Natural killer cell (primary cell): ENCODE measurements at regions not wholly inside any gene's neighbourhood (a gene's known extent, or its start where the extent isn't known, plus 50 kb on each side); places are given as distances from the start of the nearest gene placed in this dataset.

Experiments
- ATAC-seq, 3 donors: fragments of 150-1000 bp in 2 of 3; fragments of 200-7000 bp in 1 of 3; cut with Tn5 transposase; 1 replicate in 1 of 3; 2 replicates in 2 of 3; pipeline ENCODE4 v1.10.0; 2021; ENCODE audit warnings: mild to moderate bottlenecking in 2 of 3, moderate library complexity in 2 of 3
- DNase-seq, 2 donors: peaks; one replicate each; pipeline versions ENCODE4 v3.0.0 to v3.0.0-alpha.2; 2013 to 2021; ENCODE audit warnings: mixed read lengths in 1 of 2
- H3K27ac ChIP-seq: one replicate; pipeline ENCODE4 v1.5.1; 2013; ENCODE audit warnings: mild to moderate bottlenecking, low read length
- H3K27me3 ChIP-seq: one replicate; pipeline ENCODE4 v1.6.1; 2013; ENCODE audit warnings: low read length; ENCODE audit not compliant: control insufficient read depth, insufficient read depth
- H3K36me3 ChIP-seq: one replicate; pipeline ENCODE4 v1.6.1; 2013; ENCODE audit warnings: low read length; ENCODE audit not compliant: control insufficient read depth, insufficient read depth
- H3K4me1 ChIP-seq: one replicate; pipeline ENCODE4 v1.6.1; 2013; ENCODE audit warnings: low read length; ENCODE audit not compliant: control insufficient read depth, insufficient read depth
- H3K4me3 ChIP-seq: one replicate; pipeline ENCODE4 v1.5.1; 2013; ENCODE audit warnings: low read length
- H3K9me3 ChIP-seq: one replicate; pipeline ENCODE4 v1.6.1; 2013; ENCODE audit warnings: low read length; ENCODE audit not compliant: control insufficient read depth, insufficient read depth
- H3K27ac Mint-ChIP-seq, 2 donors: one replicate each; pipeline ENCODE4 v1.8.0; 2022; ENCODE audit warnings: mild to moderate bottlenecking in 2 of 2, mixed read lengths in 2 of 2, moderate library complexity in 1 of 2
- H3K27me3 Mint-ChIP-seq, 2 donors: one replicate each; pipeline ENCODE4 v1.8.0; 2022; ENCODE audit warnings: low read depth in 2 of 2, mixed read lengths in 2 of 2
- H3K36me3 Mint-ChIP-seq: one replicate; pipeline ENCODE4 v1.8.0; 2022; ENCODE audit warnings: mixed read lengths
- H3K4me1 Mint-ChIP-seq, 2 donors: one replicate each; pipeline ENCODE4 v1.8.0; 2022; ENCODE audit warnings: mixed read lengths in 2 of 2
- H3K4me3 Mint-ChIP-seq: one replicate; pipeline ENCODE4 v1.8.0; 2022; ENCODE audit warnings: mild to moderate bottlenecking, moderate library complexity, mixed read lengths
- H3K9me3 Mint-ChIP-seq, 2 donors: one replicate each; pipeline ENCODE4 v1.8.0; 2022; ENCODE audit warnings: mixed read lengths in 2 of 2
- CTCF ChIP-seq: fragments of 200-600 bp; IDR thresholded peaks from one replicate; pipeline ENCODE4 v1.8.0; 2022; ENCODE audit warnings: antibody characterized with exemption
- WGBS: methylation state at CpG from one replicate; pipeline ENCODE4 v1.1.7; 2013; ENCODE audit warnings: missing lambda C conversion rate; ENCODE audit not compliant: insufficient coverage; 5-methylcytosine and 5-hydroxymethylcytosine counted together
- intact Hi-C: fragments of 100-400 bp; cut with micrococcal nuclease; formaldehyde crosslinking; loops from one replicate; pipeline ENCODE4 v1.14.2; 2022

DNA sequence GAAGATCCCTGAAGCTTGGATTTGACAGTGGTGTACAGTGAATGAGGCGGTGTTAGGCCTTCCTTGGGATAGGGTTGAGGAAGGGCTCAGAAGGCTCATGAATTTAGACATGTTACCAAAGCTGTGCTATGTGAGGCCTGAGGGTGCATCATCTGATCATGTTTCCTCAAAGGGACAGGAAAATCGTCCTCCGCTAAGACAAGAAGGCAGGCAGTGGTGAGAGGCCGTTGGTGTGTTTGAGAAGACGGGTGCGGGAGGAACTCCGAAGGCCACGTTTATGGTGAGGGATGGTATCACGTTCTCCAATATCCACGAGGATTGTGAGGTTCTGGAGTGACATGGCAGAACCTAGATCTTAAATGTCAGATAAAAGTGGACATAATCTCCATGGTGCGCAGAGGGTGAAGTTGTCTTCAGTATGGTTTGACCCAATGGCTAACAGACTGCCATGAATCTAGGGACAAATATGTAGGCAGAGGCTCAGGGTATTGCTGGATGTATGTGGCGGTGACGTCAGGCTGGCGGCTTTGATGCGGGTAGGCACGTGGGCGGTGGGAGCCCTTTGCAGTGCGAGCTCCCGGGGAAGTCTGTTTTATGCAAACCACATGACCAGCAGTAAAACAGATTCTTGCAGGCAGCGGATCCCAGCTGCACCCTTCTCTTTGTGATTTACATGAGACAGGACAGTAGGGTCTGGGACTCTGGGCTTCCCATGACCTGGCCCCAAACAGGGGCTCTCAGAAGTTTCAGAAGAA is 242.3 kb upstream of the B3GAT1 start:
- H3K9me3 Mint-ChIP-seq: no peaks in the 10 kb centered on the region
- H3K4me3 Mint-ChIP-seq: no peak overlapping the region
- no peaks in the 10 kb centered on the region for H3K36me3 Mint-ChIP-seq
- H3K4me3 ChIP-seq: no peak overlapping the region
- no peaks in the 10 kb centered on the region for H3K36me3 ChIP-seq
- 70% methylated on average over 20 of the region's 20 CpGs for WGBS
- H3K27me3 ChIP-seq: no peaks in the 10 kb centered on the region
- TF ChIP-seq CTCF: no peak
- ATAC-seq (no peak), DNase-seq (peak; percentile 4 to 47)
- peaks cover 4% of the 10 kb centered on the region for H3K4me1 ChIP-seq
- peaks cover 23 to 46% of the 10 kb centered on the region in 2 donors for H3K27me3 Mint-ChIP-seq
- H3K27ac ChIP-seq: no peak overlapping the region
- H3K9me3 ChIP-seq: no peaks in the 10 kb centered on the region
- intact Hi-C loops: no loop called here
- H3K27ac Mint-ChIP-seq: peak overlapping the region in 1 of 2 donors; percentile 51
- H3K4me1 Mint-ChIP-seq: peaks cover 5 to 7% of the 10 kb centered on the region in 2 donors

DNA sequence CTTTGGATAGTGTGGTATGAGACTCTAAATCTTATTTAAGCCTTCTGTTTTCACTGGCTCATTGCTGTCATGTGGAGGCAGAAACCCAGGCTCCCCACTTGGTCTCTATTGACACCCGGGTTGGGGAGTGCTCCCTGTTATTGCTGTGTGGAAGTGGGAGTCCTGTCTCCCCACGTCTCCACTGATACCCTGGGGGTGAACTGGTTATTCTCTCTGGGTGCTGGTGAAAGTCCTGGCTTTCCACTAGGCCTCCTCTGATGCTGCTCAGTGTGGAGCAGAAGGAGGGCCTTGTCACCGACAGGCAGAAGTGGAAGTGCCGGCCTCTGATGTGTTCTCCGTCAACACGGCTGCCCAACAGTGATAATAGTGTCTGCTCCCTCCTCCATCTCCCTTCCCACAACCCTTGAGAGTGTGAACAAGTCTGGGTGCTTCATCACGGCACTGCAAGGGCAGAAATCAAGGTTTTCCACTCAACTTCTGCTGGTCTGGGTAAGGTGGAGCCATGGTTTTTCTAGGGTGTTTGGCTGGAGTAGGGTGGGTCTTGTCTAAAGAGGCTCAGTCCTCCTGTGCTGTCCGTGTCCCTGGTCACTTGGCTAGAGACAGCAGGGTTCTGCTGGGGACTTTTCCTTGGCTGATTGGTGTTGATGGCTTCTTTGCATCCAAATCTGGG is 240.7 kb upstream of the B3GAT1 start:
- H3K27me3 Mint-ChIP-seq: peaks cover 29 to 60% of the 10 kb centered on the region in 2 donors
- peaks cover 5 to 7% of the 10 kb centered on the region in 2 donors for H3K4me1 Mint-ChIP-seq
- intact Hi-C loops: no loop called here
- H3K4me1 ChIP-seq: peaks cover 4% of the 10 kb centered on the region
- H3K27ac ChIP-seq: no peak overlapping the region
- no peak overlapping the region for H3K4me3 Mint-ChIP-seq
- 82% methylated on average over 7 of the region's 8 CpGs for WGBS
- no peak for ATAC-seq
- no peaks in the 10 kb centered on the region for H3K27me3 ChIP-seq
- H3K4me3 ChIP-seq: no peak overlapping the region
- no peaks in the 10 kb centered on the region for H3K36me3 ChIP-seq
- TF ChIP-seq CTCF: no peak
- H3K9me3 Mint-ChIP-seq: no peaks in the 10 kb centered on the region
- H3K36me3 Mint-ChIP-seq: no peaks in the 10 kb centered on the region
- DNase-seq: peak in 1 of 2 donors; percentile 4
- no peak overlapping the region for H3K27ac Mint-ChIP-seq
- no peaks in the 10 kb centered on the region for H3K9me3 ChIP-seq

GRCh38 chr11:134647066-134647743 is 235.2 kb upstream of the B3GAT1 start:
- peaks cover 20 to 65% of the 10 kb centered on the region in 2 donors for H3K27me3 Mint-ChIP-seq
- H3K36me3 ChIP-seq: no peaks in the 10 kb centered on the region
- H3K4me1 ChIP-seq: no peaks in the 10 kb centered on the region
- H3K36me3 Mint-ChIP-seq: no peaks in the 10 kb centered on the region
- intact Hi-C loops: no loop called here
- no peak overlapping the region for H3K4me3 Mint-ChIP-seq
- H3K27me3 ChIP-seq: peaks cover 3% of the 10 kb centered on the region
- H3K4me1 Mint-ChIP-seq: peaks cover 0 to 7% of the 10 kb centered on the region in 2 donors
- no peak overlapping the region for H3K4me3 ChIP-seq
- no peak overlapping the region for H3K27ac Mint-ChIP-seq
- H3K9me3 Mint-ChIP-seq: no peaks in the 10 kb centered on the region
- no peaks in the 10 kb centered on the region for H3K9me3 ChIP-seq
- no peak for DNase-seq
- 48% methylated on average over 4 of the region's 5 CpGs for WGBS
- TF ChIP-seq CTCF: no peak
- peak in 1 of 3 donors; percentile 30 for ATAC-seq
- no peak overlapping the region for H3K27ac ChIP-seq
